ENCODE measurements at regions not wholly inside any gene's neighbourhood (a gene's known extent, or its start where the extent isn't known, plus 50 kb on each side); places are given as distances from the start of the nearest gene placed in this dataset.

GRCh38 chr13:66222127-66222526 is 1008.0 kb downstream of the PCDH9 start (continued):
- TF ChIP-seq PAX8 (IDR thresholded peaks at IDR 0.05), result no peak
- no peak for TF ChIP-seq SKIL (IDR thresholded peaks at IDR 0.05; ENCODE audit: low read depth, poor library complexity, severe bottlenecking)
- TF ChIP-seq, protein P1, sequence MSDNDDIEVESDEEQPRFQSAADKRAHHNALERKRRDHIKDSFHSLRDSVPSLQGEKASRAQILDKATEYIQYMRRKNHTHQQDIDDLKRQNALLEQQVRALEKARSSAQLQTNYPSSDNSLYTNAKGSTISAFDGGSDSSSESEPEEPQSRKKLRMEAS (IDR thresholded peaks at IDR 0.05; ENCODE audit: low read depth, low read length), result no peak
- TF ChIP-seq NBN (IDR thresholded peaks at IDR 0.05), result no peak
- no peak for TF ChIP-seq MYB (IDR thresholded peaks at IDR 0.05; ENCODE audit: borderline replicate concordance, low read depth, low read length)
- no peak for TF ChIP-seq SREBF1 (IDR thresholded peaks at IDR 0.05; ENCODE audit: low read length)
- TF ChIP-seq SP1 (IDR thresholded peaks at IDR 0.05; ENCODE audit: low read depth, low read length), result no peak
- TF ChIP-seq CHD2 (IDR thresholded peaks at IDR 0.05; ENCODE audit: borderline replicate concordance, low read depth, low read length), result no peak
- no peak for TF ChIP-seq POLR2AphosphoS2 (IDR thresholded peaks at IDR 0.05; ENCODE audit: low read depth, low read length)
- TF ChIP-seq KAT2A (conservative IDR thresholded peaks at IDR 0.05; ENCODE audit: control insufficient read depth, low read depth, low read length), result no peak
- no peak for TF ChIP-seq SUZ12 (IDR thresholded peaks at IDR 0.05; ENCODE audit: unreplicated experiment)

- Histone ChIP-seq H2AFZ (ENCODE audit: control insufficient read depth, low read depth, low read length) (no peak overlapping the region), H3K27me3 (replicated peaks in 1 of 2; ENCODE audit: control insufficient read depth in 2 of 2, insufficient read depth in 2 of 2, low read length in 1 of 2) (no peaks in the 10 kb centered on the region), H3K9ac (ENCODE audit: control insufficient read depth, insufficient read depth, low read length) (no peak overlapping the region), H3K27ac (ENCODE audit: control insufficient read depth, insufficient read depth) (no peak overlapping the region), H3K4me3 (no peak overlapping the region), H3K36me3 (ENCODE audit: control insufficient read depth in 2 of 2, insufficient read depth in 2 of 2, low read length in 1 of 2) (no peaks in the 10 kb centered on the region), H3K4me2 (ENCODE audit: control insufficient read depth, insufficient read depth) (no peak overlapping the region), H3K4me1 (ENCODE audit: control insufficient read depth, insufficient read depth, low read length) (no peaks in the 10 kb centered on the region), H3K9me3 (replicated peaks; ENCODE audit: control insufficient read depth, insufficient read depth, low read length) (no peaks in the 10 kb centered on the region), H4K20me1 (ENCODE audit: control insufficient read depth, insufficient read depth) (no peaks in the 10 kb centered on the region), H3K79me2 (ENCODE audit: control insufficient read depth, insufficient read depth, low read length) (no peaks in the 10 kb centered on the region)
- FAIRE-seq (no peak), ATAC-seq (no peak), DNase-seq (ENCODE audit: low read depth, low spot score) (no peak)
- ChIA-PET SMC1A (ENCODE audit: uncharacterized antibody, unreplicated experiment) (interaction anchor here (1.0 to 1.7 kb wide), 3 partner anchors 7 to 81 kb away, joined by 4 to 6 read pairs (median 5); no protein-coding TSS in a partner anchor), POLR2A (no interaction called here), CTCF (no interaction called here), RAD21 (ENCODE audit: unreplicated experiment) (no interaction called here)
- no TSS peak for BruUV-seq (replicated peaks)
- in situ Hi-C loops (cut with MboI), result no loop called here
- intact Hi-C loops (cut with micrococcal nuclease; ENCODE audit: unreplicated experiment), result no loop called here
- 0% methylated on average over 1 of the region's 1 CpG for WGBS (ENCODE audit: insufficient coverage, insufficient replicate concordance, low lambda C conversion rate, missing lambda C conversion rate)
- no peak for TF ChIP-seq SMAD1 (IDR thresholded peaks at IDR 0.05; ENCODE audit: low read depth, partially characterized antibody)
- no peak for TF ChIP-seq BCL11A (IDR thresholded peaks at IDR 0.05; ENCODE audit: low read depth, low read length)
- TF ChIP-seq MYC (IDR thresholded peaks at IDR 0.05; ENCODE audit: insufficient read depth, insufficient read length, insufficient replicate concordance, low read length, severe bottlenecking), result no peak
- no peak for TF ChIP-seq IRF4 (IDR thresholded peaks at IDR 0.05; ENCODE audit: low read depth, low read length)
- TF ChIP-seq RFX5 (IDR thresholded peaks at IDR 0.05; ENCODE audit: low read depth, low read length), result no peak
- no peak for TF ChIP-seq YBX1 (IDR thresholded peaks at IDR 0.05)
- no peak for TF ChIP-seq SREBF2 (IDR thresholded peaks at IDR 0.05; ENCODE audit: low read length)
- TF ChIP-seq SUPT20H (IDR thresholded peaks at IDR 0.05; ENCODE audit: borderline replicate concordance, control insufficient read depth, low read depth, low read length), result no peak
- no peak for TF ChIP-seq BMI1 (IDR thresholded peaks at IDR 0.05; ENCODE audit: borderline replicate concordance)
- no peak for TF ChIP-seq HDAC2 (IDR thresholded peaks at IDR 0.05)
- TF ChIP-seq PAX5 (IDR thresholded peaks at IDR 0.05; ENCODE audit: borderline replicate concordance, low read depth, low read length), result no peak
- no peak for TF ChIP-seq SMARCA5 (IDR thresholded peaks at IDR 0.05)
These were observed 1010.6 kb downstream of the PCDH9 start for GRCh38 chr13:66219506-66219905.
